HEK293 (cell line): ENCODE measurements at regions not wholly inside any gene's neighbourhood (a gene's known extent, or its start where the extent isn't known, plus 50 kb on each side); places are given as distances from the start of the nearest gene placed in this dataset.

Experiments used
- CTCF ChIA-PET: fragments of 350-600 bp; formaldehyde crosslinking; extraction: SDS; loops from one replicate; lab custom pipeline; 2021; ENCODE audit warnings: antibody characterized with exemption; lab: Yijun Ruan, JAX
- POLR2A ChIA-PET: fragments of 300-600 bp; formaldehyde crosslinking; extraction: SDS; loops from one replicate; lab custom pipeline; 2020; ENCODE audit warnings: antibody characterized with exemption, inconsistent platforms; lab: Yijun Ruan, JAX
- H3K27ac ChIP-seq: fragments of 200-500 bp; sonication (Bioruptor generic); 2 replicates; pipeline ENCODE4 v1.5.1; 2014; ENCODE audit warnings: low read depth, low read length, control low read depth, inconsistent platforms; ENCODE audit errors: extremely low read depth
- H3K36me3 ChIP-seq, 2 experiments: fragments of 200-500 bp in 1 of 2; sonication (Bioruptor generic) in 1 of 2; 1 replicate in 1 of 2; 2 replicates in 1 of 2; pipeline ENCODE4 v1.5.1; 2014 to 2017; ENCODE audit warnings: inconsistent platforms in 2 of 2, low read length in 2 of 2; ENCODE audit not compliant: control insufficient read depth in 2 of 2, insufficient read depth in 1 of 2
- H3K4me1 ChIP-seq: fragments of 200-500 bp; sonication (Bioruptor generic); 2 replicates; pipeline ENCODE4 v1.5.1; 2014; ENCODE audit warnings: mild to moderate bottlenecking, low read length, inconsistent platforms; ENCODE audit not compliant: control insufficient read depth, insufficient read depth
- H3K4me3 ChIP-seq: 2 replicates; pipeline ENCODE4 v1.5.1; 2011; ENCODE audit warnings: low read depth, mild to moderate bottlenecking, control low read depth, low read length, moderate library complexity
- H3K9me3 ChIP-seq: fragments of 200-500 bp; sonication (Bioruptor generic); 2 replicates; pipeline ENCODE4 v1.5.1; 2014; ENCODE audit warnings: low read depth, low read length, inconsistent platforms; ENCODE audit not compliant: control insufficient read depth, insufficient read depth
- GLIS1 ChIP-seq: fragments of 450-650 bp; formaldehyde crosslinking; IDR thresholded peaks from 2 replicates; pipeline ENCODE4 v1.5.1; 2016; ENCODE audit warnings: missing biosample characterization, missing genetic modification characterization
- GLIS2 ChIP-seq: fragments of 450-650 bp; formaldehyde crosslinking; IDR thresholded peaks from 2 replicates; pipeline ENCODE4 v1.5.1; 2016; ENCODE audit warnings: missing biosample characterization, missing genetic modification characterization
- HIC1 ChIP-seq: fragments of 450-650 bp; formaldehyde crosslinking; IDR thresholded peaks from 2 replicates; pipeline ENCODE4 v1.5.1; 2016; ENCODE audit warnings: missing biosample characterization, missing genetic modification characterization
- PATZ1 ChIP-seq: fragments of 450-650 bp; formaldehyde crosslinking; IDR thresholded peaks from 2 replicates; pipeline ENCODE4 v1.5.1; 2016; ENCODE audit warnings: missing biosample characterization, missing genetic modification characterization
- PRDM4 ChIP-seq: fragments of 450-650 bp; formaldehyde crosslinking; IDR thresholded peaks from 2 replicates; pipeline ENCODE4 v1.5.1; 2017; ENCODE audit warnings: missing biosample characterization, missing genetic modification characterization
- RBAK ChIP-seq: fragments of 450-650 bp; formaldehyde crosslinking; IDR thresholded peaks from 2 replicates; pipeline ENCODE4 v1.5.1; 2016; ENCODE audit warnings: missing biosample characterization, missing genetic modification characterization
- ZBTB20 ChIP-seq: fragments of 450-650 bp; formaldehyde crosslinking; IDR thresholded peaks from 2 replicates; pipeline ENCODE4 v1.5.1; 2016; ENCODE audit warnings: missing biosample characterization, missing genetic modification characterization
- ZNF10 ChIP-seq: fragments of 450-650 bp; formaldehyde crosslinking; IDR thresholded peaks from 2 replicates; pipeline ENCODE4 v1.5.1; 2017; ENCODE audit warnings: missing biosample characterization, missing genetic modification characterization
- ZNF114 ChIP-seq: fragments of 450-650 bp; formaldehyde crosslinking; IDR thresholded peaks from 2 replicates; pipeline ENCODE4 v1.5.0; 2017; ENCODE audit warnings: missing biosample characterization, missing genetic modification characterization
- ZNF138 ChIP-seq: fragments of 450-650 bp; formaldehyde crosslinking; IDR thresholded peaks from 2 replicates; pipeline ENCODE4 v1.5.1; 2016; ENCODE audit warnings: missing biosample characterization, missing genetic modification characterization, borderline replicate concordance
- ZNF544 ChIP-seq: fragments of 450-650 bp; formaldehyde crosslinking; IDR thresholded peaks from 2 replicates; pipeline ENCODE4 v1.5.0; 2017; ENCODE audit warnings: missing biosample characterization, missing genetic modification characterization
- ZNF645 ChIP-seq: fragments of 450-650 bp; formaldehyde crosslinking; IDR thresholded peaks from 2 replicates; pipeline ENCODE4; 2016; ENCODE audit warnings: missing biosample characterization, missing genetic modification characterization
- ZNF830 ChIP-seq: fragments of 450-650 bp; IDR thresholded peaks from 2 replicates; pipeline ENCODE4 v1.5.0; 2018; ENCODE audit warnings: missing biosample characterization, missing genetic modification characterization, low read depth, mild to moderate bottlenecking, moderate library complexity
- ZSCAN18 ChIP-seq: fragments of 450-650 bp; formaldehyde crosslinking; IDR thresholded peaks from 2 replicates; pipeline ENCODE4 v1.5.1; 2016; ENCODE audit warnings: missing biosample characterization, missing genetic modification characterization
- ZXDB ChIP-seq: fragments of 450-650 bp; formaldehyde crosslinking; IDR thresholded peaks from 2 replicates; pipeline ENCODE4 v1.5.1; 2016; ENCODE audit warnings: missing biosample characterization, missing genetic modification characterization

DNA sequence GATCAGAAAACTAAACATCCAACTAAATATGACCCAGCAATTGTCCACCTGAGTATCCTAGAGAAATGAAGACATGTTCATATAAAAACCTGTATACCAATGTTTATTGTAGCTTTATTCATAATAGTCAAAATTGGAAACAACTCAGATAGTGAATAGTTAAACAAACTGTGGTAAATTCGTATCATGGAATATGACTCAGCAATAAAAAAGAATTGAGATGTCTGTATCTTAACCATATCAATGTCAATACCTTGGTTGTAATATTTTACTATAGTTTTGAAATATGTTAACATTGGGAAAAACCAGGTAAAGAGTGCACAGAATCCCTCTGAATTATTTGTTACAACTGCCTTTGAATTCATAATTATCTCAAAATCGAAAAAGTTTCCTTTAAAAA lies 159.3 kb upstream of the GAP43 start (continued):
- TF ChIP-seq PRDM4 (tag by site-specific recombination): no peak
- TF ChIP-seq GLIS2: no peak
- TF ChIP-seq ZNF114: no peak
- TF ChIP-seq HIC1 (tag by site-specific recombination): no peak

DNA sequence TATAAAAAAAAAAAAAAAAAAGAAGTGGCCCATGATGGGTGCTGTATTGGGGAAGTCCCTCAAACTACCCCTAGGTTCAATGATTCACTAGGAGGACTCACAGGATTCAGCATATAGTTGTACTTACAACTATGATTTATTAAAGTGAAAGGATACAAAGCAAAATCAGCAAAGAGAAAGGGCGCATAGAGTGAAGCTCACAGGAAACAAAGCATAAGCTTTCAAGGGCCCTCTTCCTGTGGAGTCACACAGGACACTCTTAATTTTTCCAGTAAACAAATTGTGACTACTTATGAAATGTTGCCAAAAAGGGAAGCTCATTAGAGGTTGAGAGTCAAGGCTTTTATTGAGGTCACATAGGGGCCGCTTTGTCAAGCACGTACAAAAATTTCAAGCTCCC lies 153.7 kb upstream of the GAP43 start:
- Histone ChIP-seq H3K4me3 (no peak overlapping the region), H3K27ac (no peak overlapping the region), H3K9me3 (no peaks in the 10 kb centered on the region), H3K36me3 (no peaks in the 10 kb centered on the region), H3K4me1 (no peaks in the 10 kb centered on the region)
- POLR2A ChIA-PET: no interaction called here
- TF ChIP-seq GLIS2 (no peak), RBAK (tag by site-specific recombination) (no peak), ZSCAN18 (tag by site-specific recombination) (no peak), ZNF645 (tag by site-specific recombination) (no peak), PATZ1 (tag by site-specific recombination) (no peak), GLIS1 (tag by site-specific recombination) (no peak), ZXDB (tag by site-specific recombination) (no peak), ZNF830 (tag by site-specific recombination) (no peak), ZBTB20 (tag by site-specific recombination) (no peak), ZNF544 (tag by site-specific recombination) (no peak), ZNF138 (tag by site-specific recombination) (no peak), ZNF10 (tag by site-specific recombination) (no peak)
- CTCF ChIA-PET: interaction anchor here (0.9 kb wide), 1 partner anchor 350 kb away, joined by 3 read pairs; no protein-coding TSS in a partner anchor
